ENCODE measurements at regions not wholly inside any gene's neighbourhood (a gene's known extent, or its start where the extent isn't known, plus 50 kb on each side); places are given as distances from the start of the nearest gene placed in this dataset.

DNA sequence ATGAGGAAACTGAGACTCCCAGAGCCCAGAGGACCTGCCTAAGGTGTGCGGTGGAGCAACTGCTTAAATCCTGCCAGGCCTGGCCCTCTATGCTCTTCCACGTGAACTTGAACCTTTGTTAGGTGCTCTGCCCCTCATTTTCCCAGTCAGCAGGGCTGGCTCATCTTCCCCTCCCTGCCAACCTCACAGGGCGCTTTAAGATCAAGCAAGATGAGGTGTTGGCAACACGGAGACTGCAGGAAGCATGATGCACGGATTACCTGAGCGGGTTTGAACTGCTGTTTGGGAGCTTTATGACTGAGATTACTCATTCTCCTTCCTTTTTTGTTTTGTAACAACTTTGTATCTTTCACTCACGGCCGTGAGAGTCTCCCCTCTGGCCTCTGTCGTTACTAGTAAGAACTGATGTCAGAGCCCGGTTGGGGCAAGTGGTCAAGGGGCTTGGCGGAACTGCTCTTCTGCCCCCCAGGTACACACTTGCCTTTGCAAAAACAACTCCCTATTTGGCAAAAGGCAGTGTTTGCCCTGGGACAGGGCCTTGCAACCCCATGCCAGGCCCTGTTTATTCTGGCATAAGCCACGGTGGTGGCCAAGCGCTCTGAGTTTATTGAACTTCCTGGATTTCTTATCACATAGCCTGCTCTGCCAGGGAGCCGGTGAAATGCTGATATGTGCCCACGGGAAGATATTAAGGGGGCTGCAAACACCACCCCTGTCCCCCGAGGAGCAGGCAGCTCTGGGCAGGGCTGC, 127.8 kb downstream of the INHBB start:
- Histone ChIP-seq H3K4me1 (peaks cover 0 to 26% (median 7%) of the 10 kb centered on the region in 4 donors), H3K27me3 (peaks cover 0 to 3% of the 10 kb centered on the region in 2 donors), H3K4me3 (no peak overlapping the region), H3K27ac (no peak overlapping the region), H3K9me3 (peaks cover 0 to 13% (median 0%) of the 10 kb centered on the region in 4 donors), H3K36me3 (no peaks in the 10 kb centered on the region)
- TF ChIP-seq POLR2A (IDR thresholded peaks at IDR 0.05): no peak
- TF ChIP-seq, protein P1, sequence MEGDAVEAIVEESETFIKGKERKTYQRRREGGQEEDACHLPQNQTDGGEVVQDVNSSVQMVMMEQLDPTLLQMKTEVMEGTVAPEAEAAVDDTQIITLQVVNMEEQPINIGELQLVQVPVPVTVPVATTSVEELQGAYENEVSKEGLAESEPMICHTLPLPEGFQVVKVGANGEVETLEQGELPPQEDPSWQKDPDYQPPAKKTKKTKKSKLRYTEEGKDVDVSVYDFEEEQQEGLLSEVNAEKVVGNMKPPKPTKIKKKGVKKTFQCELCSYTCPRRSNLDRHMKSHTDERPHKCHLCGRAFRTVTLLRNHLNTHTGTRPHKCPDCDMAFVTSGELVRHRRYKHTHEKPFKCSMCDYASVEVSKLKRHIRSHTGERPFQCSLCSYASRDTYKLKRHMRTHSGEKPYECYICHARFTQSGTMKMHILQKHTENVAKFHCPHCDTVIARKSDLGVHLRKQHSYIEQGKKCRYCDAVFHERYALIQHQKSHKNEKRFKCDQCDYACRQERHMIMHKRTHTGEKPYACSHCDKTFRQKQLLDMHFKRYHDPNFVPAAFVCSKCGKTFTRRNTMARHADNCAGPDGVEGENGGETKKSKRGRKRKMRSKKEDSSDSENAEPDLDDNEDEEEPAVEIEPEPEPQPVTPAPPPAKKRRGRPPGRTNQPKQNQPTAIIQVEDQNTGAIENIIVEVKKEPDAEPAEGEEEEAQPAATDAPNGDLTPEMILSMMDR (IDR thresholded peaks at IDR 0.05): no peak
- no peak for TF ChIP-seq EP300 (IDR thresholded peaks at IDR 0.05)
- WGBS, 2 donors: 78 to 79% methylated on average over 15 to 16 of the region's 16 CpGs
- DNase-seq (ENCODE audit: low spot score in 2 of 2): no peak

DNA sequence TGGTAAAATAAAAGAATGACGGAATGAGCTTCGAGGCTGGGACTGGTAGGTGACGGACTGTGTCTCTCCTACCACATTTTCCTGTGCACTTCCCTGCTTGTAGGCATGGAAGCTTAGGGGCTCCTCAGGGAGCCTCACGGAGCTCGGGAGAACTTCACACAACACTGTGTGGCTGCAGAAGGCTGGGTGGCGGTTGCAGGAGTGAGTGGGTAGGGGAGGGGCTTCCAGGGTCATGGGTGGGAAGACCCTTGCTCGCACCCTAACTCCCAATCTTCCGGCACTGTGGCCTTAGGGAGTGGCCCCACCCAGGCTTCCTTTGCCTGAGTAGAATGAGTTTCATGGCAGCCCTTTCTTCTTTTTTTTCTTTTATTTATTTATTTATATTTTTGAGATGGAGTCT, 128.6 kb downstream of the INHBB start:
- peaks cover 0 to 3% of the 10 kb centered on the region in 2 donors for H3K27me3 ChIP-seq
- WGBS, 2 donors: 85 to 90% methylated on average over 8 of the region's 8 CpGs
- no peak overlapping the region for H3K4me3 ChIP-seq
- H3K9me3 ChIP-seq: peaks cover 0 to 13% (median 0%) of the 10 kb centered on the region in 4 donors
- H3K36me3 ChIP-seq: no peaks in the 10 kb centered on the region
- TF ChIP-seq, protein P1 (IDR thresholded peaks at IDR 0.05): no peak
- TF ChIP-seq EP300 (IDR thresholded peaks at IDR 0.05) (no peak), POLR2A (IDR thresholded peaks at IDR 0.05) (no peak)
- no peak overlapping the region for H3K27ac ChIP-seq
- peaks cover 0 to 18% (median 4%) of the 10 kb centered on the region in 4 donors for H3K4me1 ChIP-seq
- DNase-seq (ENCODE audit: low spot score in 2 of 2): no peak

DNA sequence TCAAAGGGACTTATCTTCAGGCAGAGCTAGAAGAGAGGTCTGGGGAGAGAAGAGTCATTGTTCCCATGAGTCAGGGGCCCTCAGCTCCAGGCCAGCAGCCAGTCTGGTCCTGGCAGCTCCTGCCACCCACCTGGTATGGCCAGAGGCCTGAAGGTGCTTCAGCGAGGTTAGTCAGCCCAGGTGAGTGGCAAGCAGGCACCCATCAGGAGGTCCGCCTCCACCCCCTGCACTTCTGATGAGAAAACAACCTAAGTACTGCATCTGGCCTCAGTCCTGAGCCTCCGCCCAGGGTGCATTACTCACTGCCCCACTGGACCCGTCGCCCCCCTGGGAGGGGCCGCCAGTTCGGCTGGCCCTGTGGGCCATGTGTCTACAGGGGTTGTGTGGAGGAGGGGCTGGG, 130.2 kb downstream of the INHBB start:
- 76 to 100% methylated on average over 1 to 7 of the region's 7 CpGs for WGBS, 2 donors
- peaks cover 0 to 2% (median 0%) of the 10 kb centered on the region in 4 donors for H3K4me1 ChIP-seq
- peaks cover 0 to 3% of the 10 kb centered on the region in 2 donors for H3K27me3 ChIP-seq
- H3K36me3 ChIP-seq: no peaks in the 10 kb centered on the region
- no peak for DNase-seq (ENCODE audit: low spot score in 2 of 2)
- H3K27ac ChIP-seq: no peak overlapping the region
- TF ChIP-seq, protein P1 (IDR thresholded peaks at IDR 0.05): no peak
- no peak for TF ChIP-seq POLR2A (IDR thresholded peaks at IDR 0.05)
- TF ChIP-seq EP300 (IDR thresholded peaks at IDR 0.05): no peak
- peaks cover 0 to 13% (median 0%) of the 10 kb centered on the region in 4 donors for H3K9me3 ChIP-seq
- H3K4me3 ChIP-seq: no peak overlapping the region

DNA sequence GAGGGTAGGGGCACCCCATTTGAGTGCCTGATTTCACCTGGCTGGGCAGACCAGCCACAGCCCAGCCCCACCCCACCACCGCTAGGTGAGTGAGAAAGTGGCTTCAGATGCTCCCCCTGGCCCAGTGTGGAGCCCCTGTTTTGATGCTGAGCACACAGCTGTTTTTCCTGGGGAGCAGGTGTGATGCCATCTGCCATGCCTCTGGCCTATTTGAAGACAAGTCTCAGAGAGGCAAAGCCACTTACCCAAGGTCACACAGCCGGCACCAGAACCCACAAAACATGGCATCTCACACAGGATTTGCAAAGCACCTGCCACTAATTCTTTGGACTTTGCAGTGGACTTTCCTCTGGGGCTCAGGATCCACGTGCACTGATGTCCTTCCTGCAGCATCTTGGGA, 131.3 kb downstream of the INHBB start:
- Histone ChIP-seq H3K9me3 (peaks cover 0 to 6% (median 0%) of the 10 kb centered on the region in 4 donors), H3K27me3 (no peaks in the 10 kb centered on the region), H3K36me3 (no peaks in the 10 kb centered on the region), H3K27ac (no peak overlapping the region), H3K4me3 (no peak overlapping the region), H3K4me1 (no peaks in the 10 kb centered on the region)
- 89 to 93% methylated on average over 3 of the region's 3 CpGs for WGBS, 2 donors
- DNase-seq (ENCODE audit: low spot score in 2 of 2): no peak
- TF ChIP-seq, protein P1 (IDR thresholded peaks at IDR 0.05): no peak
- TF ChIP-seq POLR2A (IDR thresholded peaks at IDR 0.05): no peak
- TF ChIP-seq EP300 (IDR thresholded peaks at IDR 0.05): no peak

DNA sequence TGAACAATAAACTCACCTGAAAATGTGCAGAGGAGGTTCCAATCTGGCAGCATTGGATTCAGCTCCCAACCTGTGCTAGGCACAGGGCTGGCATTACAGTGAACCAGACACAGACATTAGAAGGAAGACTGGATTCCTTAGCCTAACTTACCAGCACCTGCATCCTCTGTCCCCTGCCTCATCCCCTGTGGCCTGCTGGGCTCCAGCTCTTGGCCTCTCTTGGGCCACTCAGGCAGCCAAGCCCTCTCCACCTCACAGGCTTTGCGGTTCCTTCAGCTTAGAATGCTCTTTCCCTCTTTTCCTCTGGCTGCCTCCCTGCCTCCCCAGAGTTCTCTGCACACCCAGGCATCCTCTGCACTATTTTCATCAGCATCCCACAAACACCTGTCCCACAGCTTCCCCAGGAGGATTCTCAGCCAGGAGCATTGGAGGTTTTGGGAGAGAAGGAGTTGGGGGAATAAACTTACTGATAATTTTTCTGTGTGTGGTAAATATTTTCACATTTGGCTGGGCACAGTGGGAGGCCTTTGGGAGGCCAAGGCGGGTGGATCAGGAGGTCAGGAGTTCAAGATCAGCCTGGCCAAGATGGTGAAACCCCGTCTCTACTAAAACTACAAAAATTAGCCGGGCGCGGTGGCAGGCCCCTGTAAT, 132.0 kb downstream of the INHBB start:
- Histone ChIP-seq H3K27ac (no peak overlapping the region), H3K9me3 (no peaks in the 10 kb centered on the region), H3K27me3 (no peaks in the 10 kb centered on the region), H3K4me3 (no peak overlapping the region), H3K36me3 (no peaks in the 10 kb centered on the region), H3K4me1 (no peaks in the 10 kb centered on the region)
- WGBS, 2 donors: 76 to 86% methylated on average over 6 of the region's 6 CpGs
- no peak for TF ChIP-seq EP300 (IDR thresholded peaks at IDR 0.05)
- TF ChIP-seq, protein P1 (IDR thresholded peaks at IDR 0.05): no peak
- DNase-seq (ENCODE audit: low spot score in 2 of 2): no peak
